ENCODE measurements at regions not wholly inside any gene's neighbourhood (a gene's known extent, or its start where the extent isn't known, plus 50 kb on each side); places are given as distances from the start of the nearest gene placed in this dataset.

GRCh38 chr14:98816195-98816594 is 455.8 kb downstream of the BCL11B start:
- TF ChIP-seq EZH2phosphoT487 (IDR thresholded peaks at IDR 0.05; ENCODE audit: insufficient read depth, low read depth) (no peak), EZH2 (IDR thresholded peaks at IDR 0.05; ENCODE audit: insufficient read depth, poor library complexity, severe bottlenecking) (no peak)

Data from GM23248 (cell line).